Activated CD8-positive, alpha-beta T cell treated with anti-CD3 and anti-CD28 coated beads for 36 hours (primary cell): ENCODE measurements at regions not wholly inside any gene's neighbourhood (a gene's known extent, or its start where the extent isn't known, plus 50 kb on each side); places are given as distances from the start of the nearest gene placed in this dataset.

ENCODE experiments used
- ATAC-seq: fragments of 200-7000 bp; cut with Tn5 transposase; one replicate; pipeline ENCODE4 v1.10.0; 2021; ENCODE audit warnings: mild to moderate bottlenecking, moderate library complexity
- CTCF ChIA-PET: fragments of 350-600 bp; sonication (Branson Sonifier 250); formaldehyde crosslinking; loops from one replicate; lab custom pipeline; 2021; ENCODE audit warnings: antibody characterized with exemption; lab: Charles Lee
- POLR2A ChIA-PET: fragments of 350-600 bp; sonication (Branson Sonifier 250); formaldehyde crosslinking; loops from one replicate; lab custom pipeline; 2021; ENCODE audit warnings: antibody characterized with exemption; lab: Charles Lee
- DNase-seq: peaks from one replicate; pipeline ENCODE4 v3.0.0-alpha.2; 2020
- H3K27ac Mint-ChIP-seq: one replicate; pipeline ENCODE4 v1.8.0; 2021; ENCODE audit warnings: mild to moderate bottlenecking, mixed read lengths
- H3K27me3 Mint-ChIP-seq: one replicate; pipeline ENCODE4 v1.8.0; 2021; ENCODE audit warnings: mixed read lengths
- H3K36me3 Mint-ChIP-seq: one replicate; pipeline ENCODE4 v1.8.0; 2021; ENCODE audit warnings: low read depth, mixed read lengths
- H3K4me1 Mint-ChIP-seq: one replicate; pipeline ENCODE4 v1.8.0; 2021; ENCODE audit warnings: low read depth, mixed read lengths
- H3K4me3 Mint-ChIP-seq: one replicate; pipeline ENCODE4 v1.8.0; 2021; ENCODE audit warnings: mild to moderate bottlenecking, moderate library complexity, mixed read lengths
- H3K9me3 Mint-ChIP-seq: one replicate; pipeline ENCODE4 v1.8.0; 2021; ENCODE audit warnings: mixed read lengths
- CTCF ChIP-seq: fragments of 200-600 bp; IDR thresholded peaks from one replicate; pipeline ENCODE4 v1.8.0; 2022; ENCODE audit warnings: antibody characterized with exemption, mild to moderate bottlenecking
- intact Hi-C: fragments of 100-400 bp; cut with micrococcal nuclease; formaldehyde crosslinking; loops from one replicate; pipeline ENCODE4 v1.10.0; 2022

- TF ChIP-seq CTCF: no peak
- H3K36me3 Mint-ChIP-seq: no peaks in the 10 kb centered on the region
- ATAC-seq (no peak), DNase-seq (no peak)
- intact Hi-C loops: no loop called here
- no peaks in the 10 kb centered on the region for H3K4me1 Mint-ChIP-seq
- H3K27me3 Mint-ChIP-seq: no peaks in the 10 kb centered on the region
- H3K27ac Mint-ChIP-seq: no peak overlapping the region
- CTCF ChIA-PET: no interaction called here
- peaks cover 3% of the 10 kb centered on the region for H3K9me3 Mint-ChIP-seq
- H3K4me3 Mint-ChIP-seq: no peak overlapping the region
- POLR2A ChIA-PET: no interaction called here
Measured at GRCh38 chr6:67331304-67331703, 1303.8 kb upstream of the ADGRB3 start.

GRCh38 chr6:67328269-67328668 is 1306.8 kb upstream of the ADGRB3 start:
- no peaks in the 10 kb centered on the region for H3K36me3 Mint-ChIP-seq

GRCh38 chr6:67300430-67301040 is 1334.5 kb upstream of the ADGRB3 start:
- TF ChIP-seq CTCF: no peak
- ChIA-PET POLR2A (no interaction called here), CTCF (no interaction called here)
- Mint-ChIP-seq H3K27me3 (no peaks in the 10 kb centered on the region), H3K9me3 (peaks cover 6% of the 10 kb centered on the region), H3K36me3 (no peaks in the 10 kb centered on the region), H3K4me3 (no peak overlapping the region), H3K27ac (no peak overlapping the region), H3K4me1 (no peaks in the 10 kb centered on the region)
- DNase-seq (no peak), ATAC-seq (no peak)
- intact Hi-C loops: no loop called here

More at GRCh38 chr6:67328269-67328668, 1306.8 kb upstream of the ADGRB3 start:
- ATAC-seq (no peak), DNase-seq (no peak)
- ChIA-PET CTCF (no interaction called here), POLR2A (no interaction called here)
- Mint-ChIP-seq H3K4me1 (no peaks in the 10 kb centered on the region), H3K27me3 (no peaks in the 10 kb centered on the region), H3K27ac (no peak overlapping the region), H3K4me3 (no peak overlapping the region), H3K9me3 (peaks cover 3% of the 10 kb centered on the region)
- no peak for TF ChIP-seq CTCF
- intact Hi-C loops: no loop called here

- no peak overlapping the region for H3K27ac Mint-ChIP-seq
- H3K4me3 Mint-ChIP-seq: no peak overlapping the region
- H3K9me3 Mint-ChIP-seq: peaks cover 7% of the 10 kb centered on the region
- TF ChIP-seq CTCF: no peak
- POLR2A ChIA-PET: no interaction called here
- no peaks in the 10 kb centered on the region for H3K36me3 Mint-ChIP-seq
- H3K27me3 Mint-ChIP-seq: no peaks in the 10 kb centered on the region
- no peak for DNase-seq
- no peaks in the 10 kb centered on the region for H3K4me1 Mint-ChIP-seq
- CTCF ChIA-PET: no interaction called here
- ATAC-seq: no peak
- intact Hi-C loops: no loop called here
Measured at GRCh38 chr6:67292169-67292568, 1342.9 kb upstream of the ADGRB3 start.

GRCh38 chr6:67287566-67287965 is 1347.5 kb upstream of the ADGRB3 start:
- DNase-seq (no peak), ATAC-seq (no peak)
- Mint-ChIP-seq H3K4me1 (no peaks in the 10 kb centered on the region), H3K27me3 (no peaks in the 10 kb centered on the region), H3K4me3 (no peak overlapping the region), H3K27ac (no peak overlapping the region), H3K9me3 (peaks cover 4% of the 10 kb centered on the region), H3K36me3 (no peaks in the 10 kb centered on the region)
- POLR2A ChIA-PET: no interaction called here
- intact Hi-C loops: no loop called here
- TF ChIP-seq CTCF: no peak
- CTCF ChIA-PET: no interaction called here
